ENCODE measurements at regions not wholly inside any gene's neighbourhood (a gene's known extent, or its start where the extent isn't known, plus 50 kb on each side); places are given as distances from the start of the nearest gene placed in this dataset.

DNA sequence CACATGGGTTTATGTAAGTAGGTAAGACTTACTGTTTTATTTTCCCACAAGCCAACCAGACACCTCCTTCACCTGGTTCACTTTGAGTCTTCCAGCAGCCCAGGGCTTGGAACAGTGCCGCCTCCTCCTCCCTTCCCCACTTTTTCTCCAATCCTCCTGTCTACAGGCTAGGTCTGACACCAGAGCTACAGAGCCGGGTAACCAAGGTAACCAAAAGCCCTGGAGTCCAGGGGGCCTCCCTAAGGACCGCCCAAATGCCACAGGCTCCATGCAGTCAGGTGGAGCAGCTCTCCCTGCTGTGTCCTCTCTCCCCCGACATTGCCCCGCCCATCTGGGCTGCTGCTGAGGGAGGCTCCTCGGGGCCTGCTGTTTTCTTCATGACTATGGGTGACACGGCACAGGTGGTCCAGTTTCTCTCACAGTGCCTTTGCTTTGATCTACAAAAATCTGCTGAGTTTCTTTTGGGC, 138.0 kb upstream of the EFNA5 start:
- no peak for DNase-seq

GRCh38 chr5:107807431-107807830, 136.7 kb upstream of the EFNA5 start:
- DNase-seq = no peak

DNA sequence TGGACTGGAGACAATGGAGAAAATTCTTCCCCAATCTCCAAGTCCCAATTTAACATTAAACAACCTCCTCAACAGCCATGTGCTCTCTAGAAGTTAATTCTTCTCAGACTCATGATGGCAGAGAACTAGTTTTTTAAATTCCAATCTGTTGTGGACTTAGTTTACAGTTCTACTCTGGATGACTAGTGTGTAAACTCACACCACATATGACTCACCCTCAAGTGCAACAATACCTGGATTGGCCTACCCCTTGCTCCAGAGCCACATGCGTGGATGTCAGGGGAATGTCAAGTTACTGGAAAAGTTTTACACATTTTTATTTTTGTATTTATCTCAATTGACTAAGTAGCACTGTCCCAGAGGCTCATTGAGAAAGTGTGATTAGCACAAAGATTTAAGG, 136.0 kb upstream of the EFNA5 start:
- no peak for DNase-seq

- no peak for DNase-seq
These were observed 135.5 kb upstream of the EFNA5 start for GRCh38 chr5:107806271-107806670.

- DNase-seq = no peak
These were observed 135.1 kb upstream of the EFNA5 start for GRCh38 chr5:107805824-107806223.

DNA sequence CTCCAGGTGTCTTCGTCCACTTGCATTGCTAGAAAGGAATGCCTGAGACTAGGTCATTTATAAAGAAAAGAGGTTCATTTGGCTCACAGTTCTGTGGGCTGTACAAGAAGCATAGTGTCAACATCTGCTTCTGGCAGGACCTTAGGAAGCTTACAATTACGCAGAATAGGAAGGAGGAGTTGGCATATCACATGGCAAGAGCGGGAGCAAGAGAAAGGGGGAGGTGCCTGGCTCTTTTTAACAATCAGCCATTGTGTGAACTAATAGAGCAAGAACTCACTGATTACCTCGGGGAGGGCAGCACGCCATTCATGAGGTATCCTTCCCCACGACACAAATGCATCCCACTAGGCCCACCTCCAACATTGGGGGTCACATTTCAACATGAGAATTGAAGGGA, 134.4 kb upstream of the EFNA5 start:
- no peak for DNase-seq

GRCh38 chr5:107803728-107804127, 133.0 kb upstream of the EFNA5 start:
- no peak for DNase-seq

DNA sequence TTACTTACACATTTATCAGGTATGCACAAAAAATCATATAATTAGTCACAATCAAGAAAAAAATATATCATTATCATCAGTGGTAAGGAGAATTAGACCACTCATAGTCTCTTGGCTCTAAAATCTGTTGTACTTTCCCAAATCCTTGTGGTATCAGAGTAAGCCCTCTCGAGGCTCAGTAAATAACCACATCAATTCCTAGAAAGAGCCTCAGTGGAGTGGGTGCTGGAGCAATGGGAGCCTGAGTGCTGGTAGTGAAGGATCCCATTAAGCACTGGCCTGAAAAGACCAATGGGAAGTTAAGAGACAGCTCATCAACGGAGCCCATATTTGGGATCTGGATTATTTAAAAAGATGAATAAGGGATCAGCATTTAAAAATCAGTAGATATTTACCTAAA, 130.3 kb upstream of the EFNA5 start:
- no peak for DNase-seq

GRCh38 chr5:107799306-107799705, 128.6 kb upstream of the EFNA5 start:
- no peak for DNase-seq

GRCh38 chr5:107796797-107797196, 126.1 kb upstream of the EFNA5 start:
- no peak for DNase-seq

GRCh38 chr5:107794741-107795140, 124.0 kb upstream of the EFNA5 start:
- no peak for DNase-seq

DNA sequence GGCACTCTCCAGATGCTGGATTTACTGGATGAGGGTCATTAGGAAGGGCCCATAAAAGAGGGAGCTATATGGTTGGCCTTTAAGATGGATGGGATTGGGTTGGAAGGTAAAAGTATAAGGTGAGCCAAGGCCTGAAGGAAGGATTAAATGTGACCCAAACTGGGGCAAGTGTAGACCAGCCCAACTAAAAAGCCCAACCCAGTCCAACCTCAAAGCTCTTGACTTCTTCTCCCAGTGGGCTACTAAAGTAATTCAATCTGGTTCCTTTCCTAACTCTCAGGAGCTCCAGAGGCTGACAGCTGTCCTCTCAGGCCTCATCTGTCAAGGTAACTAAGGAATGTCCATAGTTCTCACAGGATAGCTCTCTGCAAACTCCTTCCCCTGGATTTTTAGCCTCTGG, 122.2 kb upstream of the EFNA5 start:
- DNase-seq = no peak

DNA sequence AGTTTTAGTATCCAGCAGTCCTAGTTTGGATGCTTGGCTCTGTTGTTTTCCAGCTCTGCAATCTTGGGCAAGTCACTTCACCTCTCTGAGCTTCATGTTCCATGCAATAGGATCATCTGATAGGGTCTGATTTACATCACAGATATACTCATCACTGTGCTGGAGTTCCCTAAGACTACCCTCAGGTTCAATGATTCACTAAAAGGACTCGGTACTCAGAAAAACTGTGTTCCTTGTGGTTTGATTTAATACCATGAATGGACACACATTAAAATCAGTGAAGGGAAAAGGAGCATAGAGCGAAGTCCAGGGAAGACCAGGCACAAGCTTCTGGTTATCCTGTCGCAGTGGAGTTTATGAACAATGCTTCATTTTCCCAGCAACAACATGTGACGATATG, 119.9 kb upstream of the EFNA5 start:
- no peak for DNase-seq

DNA sequence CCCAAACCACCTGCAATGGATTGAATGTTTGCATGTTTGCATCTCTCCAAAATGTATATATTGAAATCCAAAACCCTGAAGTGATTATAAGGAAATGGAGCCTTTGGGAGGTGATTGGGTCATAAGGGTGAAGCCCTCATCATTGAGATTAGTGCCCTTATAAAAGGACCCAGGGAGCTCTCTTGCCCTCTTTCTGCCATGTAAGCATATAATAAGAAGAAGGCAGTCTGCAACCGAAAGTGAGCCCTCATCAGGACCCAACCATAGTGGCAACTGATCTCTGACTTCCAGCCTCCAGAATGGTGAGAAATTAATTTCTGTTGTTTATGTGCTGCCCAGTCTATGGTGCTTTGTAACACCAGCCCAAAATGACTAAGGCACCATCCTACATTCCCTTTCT, 115.7 kb upstream of the EFNA5 start:
- no peak for DNase-seq

GRCh38 chr5:107783551-107783950, 112.8 kb upstream of the EFNA5 start:
- no peak for DNase-seq

GRCh38 chr5:107782561-107783169, 111.9 kb upstream of the EFNA5 start:
- DNase-seq = no peak

GRCh38 chr5:107781451-107781850, 110.7 kb upstream of the EFNA5 start:
- no peak for DNase-seq

- no peak for DNase-seq
These were observed 108.7 kb upstream of the EFNA5 start for GRCh38 chr5:107779437-107779836.

- no peak for DNase-seq
These were observed 107.9 kb upstream of the EFNA5 start for GRCh38 chr5:107778647-107779046.

GRCh38 chr5:107776922-107777740, 106.4 kb upstream of the EFNA5 start:
- DNase-seq = no peak

DNA sequence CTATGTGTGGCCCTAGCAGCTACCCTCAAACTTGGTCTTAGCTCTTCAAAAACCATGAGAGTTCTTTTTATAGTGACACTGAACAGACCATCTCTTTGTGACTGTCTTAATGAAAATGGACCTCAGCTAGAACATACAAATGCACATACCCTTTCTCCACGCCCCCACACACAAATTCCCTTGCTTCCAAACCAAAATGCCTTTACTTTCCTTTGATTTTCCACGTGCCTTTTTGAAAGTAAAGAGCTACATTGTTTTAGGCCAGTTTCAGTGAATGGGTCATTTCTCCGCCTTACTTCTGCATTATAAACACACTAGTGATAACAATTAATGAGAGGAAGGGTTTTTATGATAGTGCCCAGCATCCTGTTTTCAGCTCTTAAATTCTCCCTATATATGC, 105.8 kb upstream of the EFNA5 start:
- no peak for DNase-seq

DNA sequence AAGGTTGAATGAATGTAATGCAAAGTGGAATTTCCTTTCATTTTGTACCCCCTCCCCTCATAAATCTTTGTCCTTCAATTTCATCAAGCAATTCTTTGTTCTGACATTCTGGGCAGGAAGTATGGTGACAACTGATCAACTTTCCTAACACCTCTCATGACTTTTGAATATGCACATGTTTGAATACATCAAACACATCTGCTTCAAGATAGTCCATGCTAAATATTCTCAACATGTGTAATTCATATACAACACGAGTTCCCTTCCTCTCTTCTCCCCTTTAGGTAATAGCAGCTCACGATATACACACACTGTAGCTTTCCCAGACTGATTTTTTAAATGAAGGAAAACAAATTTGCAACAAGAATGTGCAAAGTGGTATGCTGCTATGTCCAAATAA, 103.6 kb upstream of the EFNA5 start:
- DNase-seq = no peak

DNA sequence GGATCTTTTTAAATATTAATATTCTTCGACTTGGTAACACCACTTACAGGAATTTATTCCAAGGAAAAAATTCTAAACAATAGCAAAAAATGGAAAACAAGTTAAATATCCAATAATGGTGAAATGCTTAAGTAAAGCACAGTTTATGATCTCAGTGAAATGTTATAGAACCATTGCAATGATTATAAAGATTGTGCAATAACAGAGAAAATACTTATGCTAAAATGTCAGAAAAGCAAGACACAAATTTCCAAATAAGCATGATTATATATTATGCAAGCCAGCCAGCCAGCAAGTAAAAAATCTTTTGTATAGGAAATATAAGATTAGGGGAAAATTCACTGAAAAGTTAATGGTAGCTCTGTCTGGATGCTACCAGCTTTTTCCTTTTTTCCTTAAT, 102.7 kb upstream of the EFNA5 start:
- no peak for DNase-seq

DNA sequence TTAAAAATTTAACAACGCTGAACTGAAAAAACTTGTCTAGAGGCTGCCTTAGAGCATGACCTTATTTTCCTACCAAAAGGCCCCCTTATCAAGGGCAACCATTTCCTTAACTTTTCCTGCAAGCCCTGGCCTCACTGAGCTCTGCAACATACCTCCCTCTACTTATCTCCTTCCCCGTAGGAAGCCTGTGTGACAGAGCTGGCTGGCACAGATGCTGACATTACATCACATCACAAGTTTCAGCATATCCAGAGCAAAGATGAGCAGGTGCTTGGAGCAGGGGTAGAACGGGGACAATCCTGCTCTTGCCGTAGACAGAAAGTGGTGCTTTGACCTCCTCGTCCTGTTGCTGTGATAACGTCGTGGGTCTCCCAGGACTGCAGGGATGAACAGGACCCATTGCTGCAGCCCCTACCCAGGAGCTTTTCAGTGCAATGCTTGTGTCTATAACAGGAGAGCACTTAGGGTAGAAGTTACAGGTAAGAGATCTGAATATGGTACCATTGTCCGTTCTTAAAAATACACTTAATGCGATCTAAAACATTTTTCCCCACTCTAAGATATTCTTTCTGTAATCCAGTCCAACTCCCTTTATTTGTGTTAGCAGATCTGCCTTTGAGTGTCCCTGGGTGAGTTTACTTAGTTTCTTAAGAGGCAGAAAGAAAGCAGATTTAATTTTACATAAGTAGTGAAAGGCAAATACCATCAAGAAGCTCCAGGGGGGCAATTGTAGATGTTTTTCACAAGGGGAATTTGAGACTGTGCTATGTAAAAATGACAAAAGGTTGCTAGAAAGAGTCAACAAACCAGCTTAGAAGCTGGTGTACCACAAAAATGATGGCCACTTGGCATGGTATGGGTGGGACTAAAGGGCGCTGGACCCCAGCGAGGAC, 101.9 kb upstream of the EFNA5 start:
- no peak for DNase-seq

Data from hematopoietic multipotent progenitor cell treated with erythropoietin and hydrocortisone succinate and interleukin-3 and kit ligand, for 8 days (in vitro differentiated cells).